ENCODE measurements at regions not wholly inside any gene's neighbourhood (a gene's known extent, or its start where the extent isn't known, plus 50 kb on each side); places are given as distances from the start of the nearest gene placed in this dataset.

DNA sequence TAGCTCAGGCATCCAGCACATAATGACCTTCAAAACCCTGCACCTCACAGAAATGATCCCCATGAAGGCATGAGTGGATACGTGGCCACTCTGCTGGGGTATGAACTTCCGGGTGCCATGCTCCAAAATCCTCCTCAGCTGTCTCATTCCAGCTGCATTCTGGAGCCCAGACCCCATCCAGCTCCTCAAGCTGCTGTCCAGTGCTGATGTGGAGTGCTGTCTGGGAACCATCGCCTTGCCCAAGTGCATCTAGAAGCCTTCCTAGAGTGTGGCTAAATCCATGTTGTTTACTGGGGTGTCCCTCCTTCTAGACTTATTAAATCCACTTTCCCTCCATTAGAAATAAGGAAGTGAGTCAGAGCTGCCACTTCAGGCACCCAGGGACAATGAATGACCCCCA is 130.8 kb upstream of the PTPRT start:
- TF ChIP-seq JUNB (CRISPR knock-in tag; IDR thresholded peaks at IDR 0.05; ENCODE audit: borderline replicate concordance) (no peak), TCF7L2 (IDR thresholded peaks at IDR 0.05; ENCODE audit: low read depth, low read length) (no peak)
- TF ChIP-seq, protein P1, sequence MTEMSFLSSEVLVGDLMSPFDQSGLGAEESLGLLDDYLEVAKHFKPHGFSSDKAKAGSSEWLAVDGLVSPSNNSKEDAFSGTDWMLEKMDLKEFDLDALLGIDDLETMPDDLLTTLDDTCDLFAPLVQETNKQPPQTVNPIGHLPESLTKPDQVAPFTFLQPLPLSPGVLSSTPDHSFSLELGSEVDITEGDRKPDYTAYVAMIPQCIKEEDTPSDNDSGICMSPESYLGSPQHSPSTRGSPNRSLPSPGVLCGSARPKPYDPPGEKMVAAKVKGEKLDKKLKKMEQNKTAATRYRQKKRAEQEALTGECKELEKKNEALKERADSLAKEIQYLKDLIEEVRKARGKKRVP (CRISPR knock-in tag; IDR thresholded peaks at IDR 0.05), result no peak

All from HepG2 (cell line).